IMR-90 (cell line): ENCODE measurements at regions not wholly inside any gene's neighbourhood (a gene's known extent, or its start where the extent isn't known, plus 50 kb on each side); places are given as distances from the start of the nearest gene placed in this dataset.

Source experiments
- ATAC-seq: fragments of 200-7000 bp; cut with Tn5 transposase; 2 replicates; pipeline ENCODE4 v1.9.1; 2020; ENCODE audit warnings: low read depth, mild to moderate bottlenecking, moderate library complexity
- BruUV-seq: library from RNA; stranded (reverse); fragments of 400-500 nt; replicated peaks from 2 replicates; lab custom pipeline; 2021; lab: Mats Ljungman, UMichigan
- CTCF ChIA-PET: fragments of 300-600 bp; formaldehyde crosslinking; extraction: SDS; loops from one replicate; lab custom pipeline; 2021; ENCODE audit warnings: antibody characterized with exemption; lab: Yijun Ruan, JAX
- POLR2A ChIA-PET: fragments of 300-600 bp; sonication (Branson Sonifier 250); formaldehyde crosslinking; loops from one replicate; lab custom pipeline; 2022; ENCODE audit warnings: antibody characterized with exemption; ENCODE audit not compliant: unreplicated experiment; lab: Charles Lee
- DNase-seq: peaks from one replicate; pipeline ENCODE4 v3.0.0; 2013
- H2AFZ ChIP-seq: replicated peaks from 2 replicates; pipeline ENCODE3; 2013; ENCODE audit warnings: low read length, mild to moderate bottlenecking; ENCODE audit not compliant: poor library complexity
- H2AK5ac ChIP-seq: 2 replicates; pipeline ENCODE4 v1.6.1; 2013; ENCODE audit warnings: low read depth, low read length, inconsistent platforms
- H2AK9ac ChIP-seq: replicated peaks from 2 replicates; pipeline ENCODE3; 2013; ENCODE audit warnings: mild to moderate bottlenecking, low read depth, low read length, moderate library complexity; ENCODE audit not compliant: poor library complexity
- H2BK120ac ChIP-seq: 2 replicates; pipeline ENCODE4 v1.6.1; 2013; ENCODE audit warnings: low read depth, low read length, inconsistent platforms
- H2BK15ac ChIP-seq: 3 replicates; pipeline ENCODE4 v1.6.1; 2013; ENCODE audit warnings: low read depth, low read length, inconsistent platforms
- H2BK20ac ChIP-seq: 2 replicates; pipeline ENCODE4 v1.6.1; 2013; ENCODE audit warnings: low read depth, mild to moderate bottlenecking, inconsistent platforms, low read length, moderate library complexity
- H2BK5ac ChIP-seq: 2 replicates; pipeline ENCODE4 v1.6.1; 2013; ENCODE audit warnings: mild to moderate bottlenecking, low read depth, low read length, inconsistent platforms; ENCODE audit not compliant: poor library complexity, severe bottlenecking
- H3K14ac ChIP-seq: replicated peaks from 2 replicates; pipeline ENCODE4 v1.6.1; 2013; ENCODE audit warnings: low read depth, low read length, inconsistent platforms
- H3K18ac ChIP-seq: 2 replicates; pipeline ENCODE4 v1.6.1; 2013; ENCODE audit warnings: low read depth, low read length, control low read depth
- H3K23ac ChIP-seq: 2 replicates; pipeline ENCODE4 v1.6.1; 2013; ENCODE audit warnings: low read depth, low read length, inconsistent platforms
- H3K27ac ChIP-seq: 2 replicates; pipeline ENCODE4 v1.5.1; 2013; ENCODE audit warnings: mild to moderate bottlenecking, control low read depth, low read length; ENCODE audit not compliant: insufficient read depth
- H3K27me3 ChIP-seq: 2 replicates; pipeline ENCODE4 v1.6.1; 2013; ENCODE audit warnings: low read length; ENCODE audit not compliant: control insufficient read depth, insufficient read depth
- H3K36me3 ChIP-seq: 2 replicates; pipeline ENCODE4 v1.6.1; 2013; ENCODE audit warnings: low read length, mixed read lengths; ENCODE audit not compliant: control insufficient read depth, insufficient read depth
- H3K4ac ChIP-seq: 2 replicates; pipeline ENCODE4 v1.6.1; 2013; ENCODE audit warnings: low read depth, low read length, inconsistent platforms
- H3K4me1 ChIP-seq: 2 replicates; pipeline ENCODE4 v1.6.1; 2013; ENCODE audit warnings: low read length, mixed read lengths; ENCODE audit not compliant: control insufficient read depth, insufficient read depth
- H3K4me2 ChIP-seq: 2 replicates; pipeline ENCODE4 v1.6.1; 2013; ENCODE audit warnings: low read depth, mild to moderate bottlenecking, control low read depth, low read length, moderate library complexity
- H3K4me3 ChIP-seq: 2 replicates; pipeline ENCODE4 v1.5.1; 2013; ENCODE audit warnings: low read depth, mild to moderate bottlenecking, control low read depth, low read length, moderate library complexity; ENCODE audit not compliant: insufficient read depth
- H3K56ac ChIP-seq: 2 replicates; pipeline ENCODE4 v1.6.1; 2013; ENCODE audit warnings: low read length, inconsistent platforms; ENCODE audit not compliant: insufficient read depth; ENCODE audit errors: extremely low read depth
- H3K79me1 ChIP-seq, 2 experiments: 2 replicates each; pipeline ENCODE4 v1.6.1; 2013; ENCODE audit warnings: low read length in 2 of 2, inconsistent platforms in 1 of 2, low read depth in 1 of 2
- H3K9ac ChIP-seq: 2 replicates; pipeline ENCODE4 v1.6.1; 2013; ENCODE audit warnings: low read depth, low read length, control low read depth
- H3K9me1 ChIP-seq: 2 replicates; pipeline ENCODE4 v1.6.1; 2013; ENCODE audit warnings: low read length, inconsistent platforms; ENCODE audit not compliant: insufficient read depth
- H3K9me3 ChIP-seq: 2 replicates; pipeline ENCODE4 v1.6.1; 2013; ENCODE audit warnings: low read length; ENCODE audit not compliant: control insufficient read depth, insufficient read depth
- H4K20me1 ChIP-seq: 2 replicates; pipeline ENCODE4 v1.6.1; 2013; ENCODE audit warnings: low read length, inconsistent platforms; ENCODE audit not compliant: insufficient read depth
- H4K5ac ChIP-seq: 2 replicates; pipeline ENCODE4 v1.6.1; 2013; ENCODE audit warnings: mild to moderate bottlenecking, low read depth, low read length, control low read depth
- H4K8ac ChIP-seq, 2 experiments: 2 replicates each; pipeline ENCODE4 v1.6.1; 2013; ENCODE audit warnings: low read depth in 2 of 2, low read length in 2 of 2, control low read depth in 1 of 2, inconsistent platforms in 1 of 2
- H4K91ac ChIP-seq: 2 replicates; pipeline ENCODE4 v1.6.1; 2013; ENCODE audit warnings: low read depth, low read length, inconsistent platforms; ENCODE audit not compliant: insufficient read depth
- BHLHE40 ChIP-seq: fragments of 150-350 bp; IDR thresholded peaks from 2 replicates; pipeline ENCODE4 v1.6.1; 2016; ENCODE audit warnings: mild to moderate bottlenecking, low read depth, low read length
- CEBPB ChIP-seq: IDR thresholded peaks from 2 replicates; pipeline ENCODE4 v1.6.1; 2012; ENCODE audit warnings: low read depth, low read length, improper control_type of control experiment
- CHD1 ChIP-seq: IDR thresholded peaks from 2 replicates; pipeline ENCODE4 v1.6.1; 2012; ENCODE audit warnings: low read depth, low read length, improper control_type of control experiment
- CTCF ChIP-seq: conservative IDR thresholded peaks from 2 replicates; pipeline ENCODE4 v1.5.1; 2012; ENCODE audit warnings: mild to moderate bottlenecking, low read depth, low read length, improper control_type of control experiment
- ELK1 ChIP-seq: fragments of 150-350 bp; IDR thresholded peaks from 2 replicates; pipeline ENCODE4 v1.6.1; 2016; ENCODE audit warnings: low read depth, mild to moderate bottlenecking, low read length, moderate library complexity, borderline replicate concordance
- FOS ChIP-seq: fragments of 150-350 bp; IDR thresholded peaks from 2 replicates; pipeline ENCODE4 v1.6.1; 2016; ENCODE audit warnings: low read depth, low read length
- MAFK ChIP-seq: IDR thresholded peaks from 2 replicates; pipeline ENCODE4 v1.6.1; 2012; ENCODE audit warnings: low read depth, low read length, improper control_type of control experiment
- MAZ ChIP-seq: IDR thresholded peaks from 2 replicates; pipeline ENCODE4 v1.6.1; 2012; ENCODE audit warnings: low read depth, mild to moderate bottlenecking, low read length, improper control_type of control experiment, moderate library complexity, borderline replicate concordance
- MXI1 ChIP-seq: IDR thresholded peaks from 2 replicates; pipeline ENCODE4 v1.6.1; 2012; ENCODE audit warnings: low read depth, mild to moderate bottlenecking, low read length, moderate library complexity, borderline replicate concordance
- NFE2L2 ChIP-seq: fragments of 150-350 bp; IDR thresholded peaks from 2 replicates; pipeline ENCODE4 v1.6.1; 2016; ENCODE audit warnings: low read depth, mild to moderate bottlenecking, low read length
- POLR2A ChIP-seq: IDR thresholded peaks from 2 replicates; pipeline ENCODE4 v1.6.1; 2012; ENCODE audit warnings: mild to moderate bottlenecking, low read depth, low read length
- RAD21 ChIP-seq: IDR thresholded peaks from 2 replicates; pipeline ENCODE4 v1.6.1; 2012; ENCODE audit warnings: low read length, improper control_type of control experiment
- RCOR1 ChIP-seq: IDR thresholded peaks from 2 replicates; pipeline ENCODE4 v1.6.1; 2012; ENCODE audit warnings: mild to moderate bottlenecking, low read length, improper control_type of control experiment; ENCODE audit not compliant: insufficient replicate concordance
- RFX5 ChIP-seq: IDR thresholded peaks from 2 replicates; pipeline ENCODE4 v1.8.0; 2012; ENCODE audit warnings: low read depth, mild to moderate bottlenecking, low read length, moderate library complexity
- SMC3 ChIP-seq: fragments of 150-350 bp; IDR thresholded peaks from 2 replicates; pipeline ENCODE4 v1.6.1; 2016; ENCODE audit warnings: low read depth, mild to moderate bottlenecking, antibody characterized with exemption, low read length, moderate library complexity
- USF2 ChIP-seq: fragments of 150-350 bp; IDR thresholded peaks from 2 replicates; pipeline ENCODE4 v1.6.1; 2017; ENCODE audit warnings: mild to moderate bottlenecking, antibody characterized with exemption, low read length, low read depth
- WGBS, 2 experiments: methylation state at CpG; one replicate each; pipeline versions ENCODE4 v1.1.5 to v1.1.7; 2013; ENCODE audit warnings: missing lambda C conversion rate in 2 of 2; ENCODE audit not compliant: insufficient read length in 1 of 2; ENCODE audit errors: extremely low coverage in 2 of 2; 5-methylcytosine and 5-hydroxymethylcytosine counted together
- dilution Hi-C: fragments of 300-500 bp; cut with HindIII; formaldehyde crosslinking; loops from one replicate; pipeline ENCODE4 v1.14.3; 2018; ENCODE audit warnings: low sequenced_read_pairs; ENCODE audit not compliant: unreplicated experiment
- in situ Hi-C: fragments of 300-500 bp; cut with MboI; formaldehyde crosslinking; loops from 3 replicates; pipeline ENCODE4 v1.14.3; 2019; ENCODE audit warnings: low sequenced_read_pairs, inconsistent platforms, mixed read lengths
- intact Hi-C: fragments of 100-400 bp; cut with micrococcal nuclease; formaldehyde crosslinking; loops from 2 replicates; pipeline ENCODE4 v1.10.0; 2022

GRCh38 chr15:98151096-98151495 is 190.6 kb downstream of the ARRDC4 start:
- in situ Hi-C loops: no loop called here
- WGBS, 2 experiments: no CpG with 5 or more reads among the region's 2 CpGs
- no peak overlapping the region for H4K8ac ChIP-seq
- H3K23ac ChIP-seq: no peak overlapping the region
- H2AK9ac ChIP-seq: no peak overlapping the region
- no peaks in the 10 kb centered on the region for H3K4me1 ChIP-seq
- no peak overlapping the region for H2BK120ac ChIP-seq
- no peak overlapping the region for H2BK5ac ChIP-seq
- ChIA-PET POLR2A (no interaction called here), CTCF (no interaction called here)
- H2AFZ ChIP-seq: no peak overlapping the region
- no peak overlapping the region for H4K5ac ChIP-seq
- TF ChIP-seq CEBPB: no peak
- no peak for TF ChIP-seq NFE2L2
- TF ChIP-seq POLR2A: no peak
- no peak for TF ChIP-seq BHLHE40
- TF ChIP-seq ELK1: no peak
- TF ChIP-seq USF2: no peak
- TF ChIP-seq RAD21: no peak
- TF ChIP-seq CTCF: no peak
- no peak for TF ChIP-seq RFX5
- no peak for TF ChIP-seq MAFK
- no peak for TF ChIP-seq MXI1
- no peak for TF ChIP-seq FOS
- TF ChIP-seq SMC3: no peak
- no peak for TF ChIP-seq CHD1
- no peak for TF ChIP-seq MAZ
- TF ChIP-seq RCOR1: no peak
- no peak overlapping the region for H3K27ac ChIP-seq
- no peak overlapping the region for H3K9ac ChIP-seq
- no peak overlapping the region for H3K4me3 ChIP-seq
- ATAC-seq: no peak
- no peak overlapping the region for H2BK15ac ChIP-seq
- H3K18ac ChIP-seq: no peak overlapping the region
- DNase-seq: no peak
- no peaks in the 10 kb centered on the region for H4K20me1 ChIP-seq
- no peaks in the 10 kb centered on the region for H3K9me1 ChIP-seq
- dilution Hi-C loops: no loop called here
- H3K79me1 ChIP-seq: no peaks in the 10 kb centered on the region
- H2BK20ac ChIP-seq: no peak overlapping the region
- no peaks in the 10 kb centered on the region for H3K36me3 ChIP-seq
- intact Hi-C loops: no loop called here
- no peak overlapping the region for H4K91ac ChIP-seq
- no TSS peak for BruUV-seq
- peaks cover 16% of the 10 kb centered on the region for H3K9me3 ChIP-seq
- H2AK5ac ChIP-seq: no peak overlapping the region
- no peak overlapping the region for H3K14ac ChIP-seq
- H3K4ac ChIP-seq: no peak overlapping the region
- H3K27me3 ChIP-seq: no peaks in the 10 kb centered on the region
- no peak overlapping the region for H3K56ac ChIP-seq
- H3K4me2 ChIP-seq: no peak overlapping the region
